GM12878 (cell line): ENCODE measurements at regions not wholly inside any gene's neighbourhood (a gene's known extent, or its start where the extent isn't known, plus 50 kb on each side); places are given as distances from the start of the nearest gene placed in this dataset.

Experiments used
- BMI1 ChIP-seq: fragments of 450-650 bp; IDR thresholded peaks from 2 replicates; pipeline ENCODE4 v1.6.1; 2016; ENCODE audit warnings: mild to moderate bottlenecking, moderate library complexity, borderline replicate concordance
- BRCA1 ChIP-seq: IDR thresholded peaks from 2 replicates; pipeline ENCODE4 v1.6.1; 2011; ENCODE audit warnings: low read depth, low read length, improper control_type of control experiment
- CHD2 ChIP-seq: IDR thresholded peaks from 2 replicates; pipeline ENCODE4 v1.6.1; 2011; ENCODE audit warnings: low read depth, low read length, improper control_type of control experiment, borderline replicate concordance
- E4F1 ChIP-seq: fragments of 450-650 bp; IDR thresholded peaks from 2 replicates; pipeline ENCODE4 v1.6.1; 2018; ENCODE audit warnings: borderline replicate concordance, mild to moderate bottlenecking; ENCODE audit not compliant: partially characterized antibody
- EED ChIP-seq: sonication (generic); IDR thresholded peaks from 2 replicates; pipeline ENCODE4 v1.6.1; 2016; ENCODE audit warnings: antibody characterized with exemption, low read depth
- ETV6 ChIP-seq, 2 experiments: fragments of 450-650 bp in 1 of 2; IDR thresholded peaks in 1 of 2; conservative IDR thresholded peaks in 1 of 2; 2 replicates each; pipeline ENCODE4 v1.6.1; 2014; ENCODE audit warnings: antibody characterized with exemption in 1 of 2, borderline replicate concordance in 1 of 2, low read depth in 1 of 2, mild to moderate bottlenecking in 1 of 2, moderate library complexity in 1 of 2
- FOS ChIP-seq: IDR thresholded peaks from 3 replicates; pipeline ENCODE4 v1.6.1; 2011; ENCODE audit warnings: borderline replicate concordance; ENCODE audit not compliant: insufficient read length; ENCODE audit errors: extremely low read depth
- IKZF1 ChIP-seq: fragments of 450-650 bp; conservative IDR thresholded peaks from 2 replicates; pipeline ENCODE4 v1.6.1; 2017; ENCODE audit warnings: antibody characterized with exemption, mild to moderate bottlenecking
- IRF5 ChIP-seq: fragments of 450-650 bp; IDR thresholded peaks from 2 replicates; pipeline ENCODE4 v1.6.1; 2017; ENCODE audit warnings: borderline replicate concordance
- JUND ChIP-seq: IDR thresholded peaks from 2 replicates; pipeline ENCODE4 v1.6.1; 2012; ENCODE audit warnings: low read depth, mild to moderate bottlenecking, low read length, improper control_type of control experiment, moderate library complexity
- KAT2A ChIP-seq: conservative IDR thresholded peaks from 2 replicates; pipeline ENCODE4 v1.6.1; 2011; ENCODE audit warnings: low read depth, low read length; ENCODE audit not compliant: control insufficient read depth
- MTA3 ChIP-seq: IDR thresholded peaks from 2 replicates; pipeline ENCODE4 v1.6.1; 2012; ENCODE audit warnings: low read length, inconsistent platforms, borderline replicate concordance
- MYC ChIP-seq: IDR thresholded peaks from 2 replicates; pipeline ENCODE4 v1.6.1; 2011; ENCODE audit warnings: mild to moderate bottlenecking, low read length, moderate library complexity, inconsistent platforms; ENCODE audit not compliant: insufficient read depth, insufficient replicate concordance, insufficient read length, severe bottlenecking
- NFIC ChIP-seq: IDR thresholded peaks from 2 replicates; pipeline ENCODE4 v1.6.1; 2012; ENCODE audit warnings: low read depth, mild to moderate bottlenecking, inconsistent platforms, low read length, moderate library complexity
- NR2C1 ChIP-seq: fragments of 450-650 bp; IDR thresholded peaks from 2 replicates; pipeline ENCODE4 v1.6.1; 2017; ENCODE audit warnings: antibody characterized with exemption, mild to moderate bottlenecking, moderate library complexity
- NR2F1 ChIP-seq: fragments of 450-650 bp; conservative IDR thresholded peaks from 2 replicates; pipeline ENCODE4 v1.6.1; 2017; ENCODE audit warnings: mild to moderate bottlenecking
- POU2F2 ChIP-seq: IDR thresholded peaks from 3 replicates; pipeline ENCODE4 v1.6.1; 2011; ENCODE audit warnings: low read depth, mild to moderate bottlenecking, low read length, borderline replicate concordance
- RAD21 ChIP-seq: IDR thresholded peaks from 2 replicates; pipeline ENCODE4 v1.6.1; 2011; ENCODE audit warnings: mild to moderate bottlenecking, low read depth, low read length, moderate library complexity; ENCODE audit not compliant: insufficient read depth
- SIX5 ChIP-seq: IDR thresholded peaks from 2 replicates; pipeline ENCODE4 v1.6.1; 2011; ENCODE audit warnings: mild to moderate bottlenecking, low read depth, low read length, moderate library complexity; ENCODE audit not compliant: severe bottlenecking
- TBL1XR1 ChIP-seq: IDR thresholded peaks from 2 replicates; pipeline ENCODE4 v1.6.1; 2012; ENCODE audit warnings: low read depth, low read length, improper control_type of control experiment
- TCF7 ChIP-seq: IDR thresholded peaks from 2 replicates; pipeline ENCODE4 v1.6.1; 2014; ENCODE audit warnings: antibody characterized with exemption, borderline replicate concordance
- USF2 ChIP-seq: IDR thresholded peaks from 2 replicates; pipeline ENCODE4 v1.6.1; 2011; ENCODE audit warnings: low read depth, low read length, improper control_type of control experiment, borderline replicate concordance
- WRNIP1 ChIP-seq: IDR thresholded peaks from 2 replicates; pipeline ENCODE4 v1.6.1; 2011; ENCODE audit warnings: low read depth, low read length, improper control_type of control experiment, borderline replicate concordance
- ZNF384 ChIP-seq: IDR thresholded peaks from 2 replicates; pipeline ENCODE4 v1.6.1; 2012; ENCODE audit warnings: low read depth, mild to moderate bottlenecking, low read length, improper control_type of control experiment, borderline replicate concordance
- TF ChIP-seq, protein P1 (sequence below): IDR thresholded peaks from 2 replicates; pipeline ENCODE4 v1.6.1; 2011; ENCODE audit warnings: borderline replicate concordance, low read depth, mild to moderate bottlenecking, moderate library complexity, mixed read lengths, low read length; ENCODE audit not compliant: insufficient read depth; ENCODE audit errors: extremely low read length

GRCh38 chr3:137199678-137200077, 241.9 kb downstream of the IL20RB start (continued):
- TF ChIP-seq, protein P1, sequence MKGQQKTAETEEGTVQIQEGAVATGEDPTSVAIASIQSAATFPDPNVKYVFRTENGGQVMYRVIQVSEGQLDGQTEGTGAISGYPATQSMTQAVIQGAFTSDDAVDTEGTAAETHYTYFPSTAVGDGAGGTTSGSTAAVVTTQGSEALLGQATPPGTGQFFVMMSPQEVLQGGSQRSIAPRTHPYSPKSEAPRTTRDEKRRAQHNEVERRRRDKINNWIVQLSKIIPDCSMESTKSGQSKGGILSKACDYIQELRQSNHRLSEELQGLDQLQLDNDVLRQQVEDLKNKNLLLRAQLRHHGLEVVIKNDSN, result no peak
- TF ChIP-seq ZNF384, result no peak
- TF ChIP-seq BRCA1, result no peak
- no peak for TF ChIP-seq WRNIP1
- no peak for TF ChIP-seq EED
- no peak for TF ChIP-seq E4F1
- TF ChIP-seq FOS, result no peak
- no peak for TF ChIP-seq ETV6 (conservative IDR thresholded peaks at IDR 0.05 in 1 of 2, IDR thresholded peaks at IDR 0.05 in 1 of 2; ENCODE audit: borderline replicate concordance in 1 of 2, low read depth in 1 of 2)
- no peak for TF ChIP-seq NR2F1
- no peak for TF ChIP-seq USF2
- no peak for TF ChIP-seq IRF5
- no peak for TF ChIP-seq SIX5
- TF ChIP-seq IKZF1, result 0 out of 2 replicates have a peak, but pooled peaks have one; percentile 24
- TF ChIP-seq TCF7, result peak; percentile 43; the same call in 1 of the 2 replicates
- no peak for TF ChIP-seq TBL1XR1
- no peak for TF ChIP-seq NR2C1
- TF ChIP-seq RAD21, result no peak
- no peak for TF ChIP-seq MTA3
- TF ChIP-seq MYC, result no peak
- no peak for TF ChIP-seq BMI1
- no peak for TF ChIP-seq JUND
- TF ChIP-seq POU2F2, result no peak
- peak; percentile 84 for TF ChIP-seq NFIC
- TF ChIP-seq CHD2, result no peak
- TF ChIP-seq KAT2A, result no peak
- TF ChIP-seq, all 136 proteins: peak for 7
